ENCODE measurements at regions not wholly inside any gene's neighbourhood (a gene's known extent, or its start where the extent isn't known, plus 50 kb on each side); places are given as distances from the start of the nearest gene placed in this dataset.
"Not testable (repeated sequence)": the region's sequence is repeated elsewhere in the genome, so short reads cannot be mapped to it uniquely, and the experiment has no call there.

- Histone ChIP-seq H3K27ac (no peak overlapping the region), H3K36me3 (no peaks in the 10 kb centered on the region), H3K4me3 (no peak overlapping the region), H3K9me3 (no peaks in the 10 kb centered on the region), H3K27me3 (peaks cover 0 to 25% of the 10 kb centered on the region in 2 donors), H3K4me1 (no peaks in the 10 kb centered on the region)
- TF ChIP-seq CTCF (IDR thresholded peaks at IDR 0.05) = no peak
- DNase-seq = no peak
- intact Hi-C loops (cut with DNase I; ENCODE audit: low total_unique reads) = no loop called here
Measured at GRCh38 chr20:48492715-48493070, 335.1 kb downstream of the PREX1 start.

GRCh38 chr20:48492015-48492714 is 335.6 kb downstream of the PREX1 start:
- H3K9me3 ChIP-seq = no peaks in the 10 kb centered on the region
- H3K4me3 ChIP-seq = no peak overlapping the region
- peaks cover 0 to 27% of the 10 kb centered on the region in 2 donors for H3K27me3 ChIP-seq
- no peaks in the 10 kb centered on the region for H3K4me1 ChIP-seq
- DNase-seq = no peak
- no peak overlapping the region for H3K27ac ChIP-seq
- TF ChIP-seq CTCF (IDR thresholded peaks at IDR 0.05) = no peak
- H3K36me3 ChIP-seq = no peaks in the 10 kb centered on the region
- intact Hi-C loops (cut with DNase I; ENCODE audit: low total_unique reads) = no loop called here

GRCh38 chr20:48490961-48491831 is 336.6 kb downstream of the PREX1 start:
- no peaks in the 10 kb centered on the region for H3K36me3 ChIP-seq
- no peak for TF ChIP-seq CTCF (IDR thresholded peaks at IDR 0.05)
- no peak overlapping the region for H3K27ac ChIP-seq
- DNase-seq = no peak
- no peaks in the 10 kb centered on the region for H3K4me1 ChIP-seq
- intact Hi-C loops (cut with DNase I; ENCODE audit: low total_unique reads) = no loop called here
- no peaks in the 10 kb centered on the region for H3K9me3 ChIP-seq
- H3K27me3 ChIP-seq = peaks cover 0 to 34% of the 10 kb centered on the region in 2 donors
- H3K4me3 ChIP-seq = no peak overlapping the region

GRCh38 chr20:48490341-48490740 is 337.5 kb downstream of the PREX1 start:
- DNase-seq; H3K4me3 ChIP-seq; H3K4me1 ChIP-seq; H3K36me3 ChIP-seq; intact Hi-C loops (cut with DNase I; ENCODE audit: low total_unique reads); H3K9me3 ChIP-seq; H3K27ac ChIP-seq: not testable (repeated sequence)
- H3K27me3 ChIP-seq = peaks cover 0 to 39% of the 10 kb centered on the region in 2 donors

GRCh38 chr20:48489656-48490055 is 338.1 kb downstream of the PREX1 start:
- TF ChIP-seq CTCF (IDR thresholded peaks at IDR 0.05) = no peak
- H3K27ac ChIP-seq = no peak overlapping the region
- peaks cover 0 to 41% of the 10 kb centered on the region in 2 donors for H3K27me3 ChIP-seq
- H3K9me3 ChIP-seq = no peaks in the 10 kb centered on the region
- no peaks in the 10 kb centered on the region for H3K36me3 ChIP-seq
- no peak overlapping the region for H3K4me3 ChIP-seq
- H3K4me1 ChIP-seq = no peaks in the 10 kb centered on the region
- no peak for DNase-seq
- intact Hi-C loops (cut with DNase I; ENCODE audit: low total_unique reads) = no loop called here

- H3K36me3 ChIP-seq = no peaks in the 10 kb centered on the region
- H3K27me3 ChIP-seq = peaks cover 0 to 41% of the 10 kb centered on the region in 2 donors
- intact Hi-C loops (cut with DNase I; ENCODE audit: low total_unique reads) = no loop called here
- DNase-seq = no peak
- no peak overlapping the region for H3K4me3 ChIP-seq
- no peak overlapping the region for H3K27ac ChIP-seq
- no peak for TF ChIP-seq CTCF (IDR thresholded peaks at IDR 0.05)
- H3K9me3 ChIP-seq = no peaks in the 10 kb centered on the region
- no peaks in the 10 kb centered on the region for H3K4me1 ChIP-seq
Measured at GRCh38 chr20:48489046-48489463, 338.7 kb downstream of the PREX1 start.

GRCh38 chr20:48488334-48489034 is 339.3 kb downstream of the PREX1 start:
- H3K27me3 ChIP-seq = peaks cover 0 to 37% of the 10 kb centered on the region in 2 donors
- H3K36me3 ChIP-seq; H3K27ac ChIP-seq; H3K4me1 ChIP-seq; H3K4me3 ChIP-seq; DNase-seq; intact Hi-C loops (cut with DNase I; ENCODE audit: low total_unique reads); H3K9me3 ChIP-seq: not testable (repeated sequence)
